CD4-positive, alpha-beta T cell treated with Interleukin-6 at 100 ng/mL for 8 hours (primary cell): ENCODE measurements at regions not wholly inside any gene's neighbourhood (a gene's known extent, or its start where the extent isn't known, plus 50 kb on each side); places are given as distances from the start of the nearest gene placed in this dataset.

Experiments
- DNase-seq: peaks from one replicate; pipeline ENCODE4 v3.0.0-alpha.2; 2020; ENCODE audit warnings: mixed read lengths, low spot score

DNA sequence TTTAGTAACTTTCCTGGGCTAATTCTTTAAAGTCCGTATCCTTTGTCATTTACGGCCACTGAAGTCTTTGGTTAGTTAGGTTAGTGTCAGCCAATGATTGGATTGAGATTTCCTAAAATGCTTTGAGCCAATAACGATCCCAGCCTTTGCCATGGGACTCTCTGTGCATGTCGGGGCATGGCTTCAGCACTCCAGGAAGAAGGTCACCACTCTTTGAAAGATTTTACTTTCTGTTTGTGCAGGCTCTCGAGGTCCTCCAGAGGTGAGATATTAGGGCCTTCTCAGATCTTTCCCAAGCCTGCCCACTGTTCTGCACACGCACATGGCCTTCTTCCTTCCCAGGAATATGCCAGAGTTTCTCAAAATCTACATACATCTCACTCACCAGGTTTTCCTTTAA lies 153.7 kb upstream of the ARGLU1 start:
- no peak for DNase-seq

DNA sequence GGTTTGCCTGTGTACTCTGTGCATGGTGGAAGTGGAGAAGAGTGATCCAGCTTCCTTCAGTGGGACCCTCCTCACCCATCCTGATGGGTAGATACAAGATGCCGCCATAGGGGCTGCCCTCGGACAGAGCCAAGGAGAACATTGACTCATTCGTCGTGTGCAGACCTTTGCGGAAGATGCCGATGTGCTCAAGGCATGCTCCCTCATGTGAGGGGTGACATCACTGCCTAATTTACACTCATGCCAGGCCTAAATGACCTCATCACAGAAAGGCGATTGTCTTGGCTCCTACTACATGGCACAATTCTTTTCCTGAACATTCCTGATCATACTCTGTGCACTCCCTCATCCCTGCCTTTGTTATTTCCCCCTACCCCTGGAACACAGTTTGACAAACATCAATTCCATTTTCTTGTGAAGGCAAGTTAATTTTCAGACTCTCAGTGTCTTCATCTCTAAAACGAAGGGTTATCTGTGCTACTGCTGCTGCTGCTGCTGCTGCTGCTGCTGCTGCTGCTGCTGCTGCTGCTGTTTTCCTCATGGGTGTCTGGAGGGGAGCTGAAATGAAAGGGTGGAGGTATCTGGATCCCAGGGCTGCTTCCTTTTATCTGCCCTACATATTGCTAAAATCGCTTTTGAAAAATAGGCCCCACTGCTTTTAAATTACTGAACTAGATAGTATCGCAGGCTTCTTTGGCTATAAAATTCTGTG lies 146.5 kb upstream of the ARGLU1 start:
- DNase-seq = no peak

DNA sequence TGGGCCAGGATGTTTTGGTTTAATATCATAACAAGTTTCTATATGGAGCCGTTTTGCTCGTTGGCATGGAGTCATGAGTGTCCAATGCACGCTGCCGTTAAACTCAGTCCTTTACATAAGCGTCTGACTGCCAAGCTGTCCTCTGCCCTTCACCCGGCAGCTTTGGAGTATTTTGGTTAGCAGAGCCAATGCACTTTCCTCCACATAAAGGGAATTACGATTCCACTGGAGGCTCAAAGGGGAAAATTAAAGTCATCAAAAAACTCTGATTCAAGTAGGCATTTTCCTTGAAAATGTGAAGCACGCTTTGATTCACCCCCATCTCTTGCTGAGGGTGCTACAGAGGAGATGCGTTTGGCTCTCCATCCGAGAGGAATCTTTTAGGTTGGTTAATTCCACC lies 144.4 kb upstream of the ARGLU1 start:
- DNase-seq = no peak

DNA sequence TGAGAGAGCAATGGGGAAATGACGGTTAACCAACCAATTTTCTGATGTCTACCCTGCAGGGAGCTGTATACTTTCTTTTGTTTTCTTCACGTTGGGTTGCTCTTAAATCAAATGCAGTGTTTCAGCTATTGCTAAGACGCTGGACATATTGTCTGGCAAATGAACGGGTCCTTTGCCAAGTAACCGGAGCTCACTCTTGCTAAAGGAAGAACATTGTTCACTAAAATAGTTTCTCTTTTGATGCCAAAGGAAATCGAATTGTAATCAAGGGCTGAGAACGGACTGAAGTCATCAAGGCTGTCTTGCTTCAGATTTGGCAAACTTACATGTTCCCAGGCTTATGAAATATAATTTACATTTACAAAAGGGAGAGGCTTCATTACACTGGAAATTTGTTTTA lies 142.3 kb upstream of the ARGLU1 start:
- DNase-seq = no peak

DNA sequence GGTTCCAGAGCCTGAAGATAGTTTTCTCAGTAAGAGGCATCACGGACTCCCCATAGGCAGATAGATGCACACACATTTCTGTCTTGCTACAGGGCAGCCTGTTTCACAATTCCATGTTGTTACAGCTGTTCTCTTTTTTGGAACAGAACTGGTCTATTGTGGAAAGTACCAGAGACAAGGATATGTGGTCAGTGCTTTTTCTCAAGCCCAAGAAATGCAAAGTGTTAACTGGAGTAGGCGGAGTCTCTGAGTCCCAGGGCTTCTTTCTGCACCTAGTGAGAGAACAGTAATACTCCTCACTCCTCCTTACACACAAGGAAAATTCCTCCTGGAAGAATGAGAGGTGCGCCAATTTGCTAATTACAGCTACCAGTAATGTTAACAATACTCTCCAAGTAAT lies 141.6 kb upstream of the ARGLU1 start:
- no peak for DNase-seq

DNA sequence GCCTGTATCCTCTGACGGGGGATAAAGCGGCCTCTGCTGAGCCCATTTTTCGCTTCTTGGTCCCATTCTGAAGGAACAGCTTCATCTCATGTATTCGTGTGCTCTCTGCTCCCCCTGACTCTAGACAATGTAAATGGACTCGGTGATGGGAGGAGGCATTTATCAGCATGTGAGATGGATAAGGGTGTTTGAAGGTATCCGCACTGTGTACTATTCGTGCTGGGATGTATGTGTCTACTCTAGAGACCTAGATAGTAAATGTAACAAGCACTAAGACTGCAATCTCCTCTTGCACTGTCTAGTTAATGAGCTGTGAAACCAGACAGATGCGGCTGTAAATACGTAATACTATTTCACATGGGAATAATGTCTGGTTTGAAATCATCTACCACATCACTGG lies 134.6 kb upstream of the ARGLU1 start:
- no peak for DNase-seq

DNA sequence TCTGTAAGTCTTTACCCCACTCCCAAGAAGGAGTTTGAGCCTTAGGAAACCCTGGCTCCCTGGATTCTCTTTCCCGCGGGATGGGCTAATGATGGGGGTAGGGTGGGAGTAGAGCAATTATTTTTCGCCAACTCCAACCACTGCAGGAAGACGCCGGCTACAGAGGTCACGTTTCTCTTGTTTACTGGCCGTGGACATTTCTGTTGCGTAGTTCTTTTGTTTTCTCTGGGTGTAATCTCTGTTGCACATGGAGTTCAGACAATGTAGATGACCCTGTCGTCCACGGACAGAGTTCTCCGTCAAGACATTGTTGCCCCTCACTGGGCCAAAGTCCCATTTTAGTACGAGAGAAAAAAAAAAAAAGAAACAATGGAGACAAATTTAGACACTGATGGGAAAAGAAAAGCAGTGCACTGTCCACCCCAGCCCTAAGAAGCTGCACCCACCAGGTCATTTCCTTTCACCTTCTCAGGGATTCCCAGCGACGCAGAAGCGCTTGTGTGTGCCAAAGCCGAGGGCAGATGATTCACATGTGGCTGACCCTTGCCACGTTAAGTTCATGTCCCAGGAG lies 133.9 kb upstream of the ARGLU1 start:
- no peak for DNase-seq

DNA sequence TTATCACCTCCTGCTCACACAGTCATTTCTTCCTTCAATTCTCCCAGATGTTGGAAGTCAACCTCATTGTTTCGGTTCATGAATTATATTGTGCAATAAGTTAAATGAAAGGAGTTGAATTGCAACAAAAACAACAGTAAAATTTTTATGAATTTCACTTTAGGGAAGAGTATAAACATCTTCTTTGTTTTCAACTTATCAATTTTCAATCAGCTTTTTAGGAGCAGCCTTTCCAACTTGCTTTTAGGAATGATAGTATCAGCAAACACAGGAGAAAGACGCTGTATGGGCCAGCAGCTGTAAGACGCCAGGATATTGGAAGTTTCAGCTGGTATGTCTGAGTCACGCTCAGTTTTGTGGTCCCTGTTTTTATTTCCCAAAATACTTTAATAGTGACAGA lies 132.5 kb upstream of the ARGLU1 start:
- DNase-seq = no peak

DNA sequence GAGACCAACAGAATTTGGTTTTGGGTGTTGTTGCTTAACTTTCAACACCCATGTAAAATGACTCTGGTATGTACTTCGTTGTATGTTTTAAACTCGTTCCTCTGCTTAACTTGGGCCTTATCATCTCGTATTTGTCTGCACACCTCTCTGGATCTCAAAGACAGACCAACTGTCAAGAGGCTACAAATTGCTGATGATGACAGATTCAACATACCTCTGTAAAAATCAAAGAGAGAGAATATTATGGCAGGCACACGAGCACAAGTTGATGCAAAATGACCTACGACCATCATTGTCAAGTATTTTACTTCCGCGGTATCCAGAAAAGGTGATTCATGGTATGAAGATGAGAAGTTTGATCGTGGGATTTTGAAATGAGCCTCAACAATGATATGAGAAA lies 132.1 kb upstream of the ARGLU1 start:
- DNase-seq = no peak

DNA sequence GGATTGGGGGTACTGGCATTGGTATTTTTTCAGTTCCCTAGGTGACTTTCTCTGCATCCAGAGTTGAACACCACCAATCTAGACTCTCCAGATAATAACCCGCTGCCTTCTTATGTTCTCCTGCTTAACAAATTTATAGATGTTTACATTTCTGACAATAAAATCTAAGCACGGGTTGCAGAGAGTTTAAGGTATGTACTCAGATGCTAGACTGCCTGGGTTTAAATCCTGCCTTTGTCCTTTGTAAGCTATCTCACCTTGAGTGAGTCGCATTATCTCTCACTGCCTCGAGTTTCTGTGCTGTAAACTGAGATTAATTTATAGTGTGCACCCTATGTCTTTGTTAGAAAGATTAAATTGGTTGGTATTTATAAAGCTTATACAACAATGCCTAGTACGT lies 131.4 kb upstream of the ARGLU1 start:
- no peak for DNase-seq

DNA sequence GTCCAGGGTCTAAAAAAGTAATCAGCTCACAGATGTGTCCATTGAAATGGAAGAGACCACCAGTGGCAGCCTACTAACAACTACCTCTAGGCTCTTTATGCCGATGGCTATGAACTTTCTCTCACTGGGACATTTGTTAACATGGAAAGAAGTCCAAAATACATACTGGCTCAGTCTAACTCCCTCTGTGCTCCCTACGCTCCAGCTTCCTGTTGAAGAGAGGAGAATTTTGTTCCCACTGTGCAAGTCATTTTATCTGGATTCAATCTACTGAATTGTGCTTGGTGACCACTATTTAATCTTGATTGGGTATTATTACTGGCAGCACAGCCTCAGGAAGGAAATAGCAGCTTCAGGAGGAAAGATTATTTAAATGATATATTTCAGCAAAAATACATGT lies 128.8 kb upstream of the ARGLU1 start:
- DNase-seq = no peak

DNA sequence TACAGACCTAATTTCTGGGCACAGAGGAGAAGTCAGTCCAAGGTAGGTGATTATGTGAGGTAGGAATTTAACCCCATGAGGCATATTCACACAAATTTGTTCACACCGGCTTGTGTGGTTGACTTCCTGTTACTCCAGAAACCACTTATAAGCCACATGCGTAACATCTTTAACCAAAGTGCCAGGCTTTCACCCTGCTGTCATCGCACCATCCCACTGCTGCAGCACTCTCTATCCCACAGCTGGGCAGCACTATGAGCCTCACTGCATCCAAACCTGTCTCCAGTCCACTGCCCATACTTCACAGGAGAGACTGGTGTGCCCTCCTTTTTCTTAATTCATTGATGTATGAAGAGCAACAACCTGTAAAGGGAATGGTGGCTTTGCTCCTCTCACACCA lies 128.2 kb upstream of the ARGLU1 start:
- no peak for DNase-seq

DNA sequence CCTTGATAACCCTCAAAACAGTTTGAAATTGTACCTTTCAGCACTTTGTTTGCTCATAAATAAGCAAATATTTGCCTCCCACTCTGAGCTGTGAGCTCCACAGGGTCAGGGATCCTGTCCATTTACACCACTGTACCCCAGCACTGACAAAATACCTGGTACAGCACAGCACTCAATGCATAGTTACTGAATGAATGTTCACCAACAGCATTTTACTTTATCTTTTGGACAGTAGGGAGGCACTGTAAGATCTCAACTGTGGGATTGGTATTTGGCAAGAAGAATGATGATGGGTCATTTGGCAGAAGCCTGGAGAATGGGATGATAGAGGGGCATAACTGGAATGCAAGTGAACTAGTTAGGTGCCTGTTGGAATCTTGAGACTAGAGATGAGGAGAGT lies 127.2 kb upstream of the ARGLU1 start:
- DNase-seq = no peak

DNA sequence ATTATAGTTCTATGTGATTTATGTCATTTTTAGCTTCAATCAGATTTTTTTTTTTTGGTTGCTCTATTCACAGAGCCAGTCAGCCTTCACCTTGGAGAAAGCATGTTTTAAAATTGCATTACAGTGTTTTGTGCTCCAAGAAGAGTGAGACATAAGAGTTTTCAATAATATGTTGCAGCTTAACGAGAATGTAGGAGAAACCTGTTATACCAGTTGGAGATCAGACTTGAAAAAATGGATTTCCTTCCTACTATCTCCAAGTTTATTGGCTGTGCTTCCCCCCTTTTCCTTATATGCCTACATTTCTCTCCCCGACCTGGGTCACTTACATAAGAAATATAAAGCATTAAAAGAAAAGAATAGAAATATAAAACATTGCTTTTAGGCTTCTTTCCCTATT lies 123.9 kb upstream of the ARGLU1 start:
- DNase-seq = no peak

DNA sequence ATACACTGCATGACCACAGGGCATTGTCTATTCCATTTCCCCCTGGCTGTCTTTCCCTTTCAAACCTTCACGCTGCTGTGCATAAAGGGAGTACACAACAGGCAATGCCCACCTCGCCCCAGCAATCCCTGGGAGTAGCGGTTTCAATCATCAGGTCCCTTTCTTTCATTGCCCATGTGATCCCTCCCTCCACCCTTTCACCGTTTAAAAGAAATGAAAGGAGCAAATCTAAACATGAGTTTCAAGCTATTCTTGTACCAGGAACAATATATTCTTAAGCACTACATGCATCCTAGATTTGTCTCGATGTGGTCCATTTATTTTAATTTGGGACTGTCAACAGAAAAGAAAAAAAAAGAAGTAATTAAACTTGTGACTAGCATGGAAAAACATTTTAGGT lies 123.4 kb upstream of the ARGLU1 start:
- no peak for DNase-seq

DNA sequence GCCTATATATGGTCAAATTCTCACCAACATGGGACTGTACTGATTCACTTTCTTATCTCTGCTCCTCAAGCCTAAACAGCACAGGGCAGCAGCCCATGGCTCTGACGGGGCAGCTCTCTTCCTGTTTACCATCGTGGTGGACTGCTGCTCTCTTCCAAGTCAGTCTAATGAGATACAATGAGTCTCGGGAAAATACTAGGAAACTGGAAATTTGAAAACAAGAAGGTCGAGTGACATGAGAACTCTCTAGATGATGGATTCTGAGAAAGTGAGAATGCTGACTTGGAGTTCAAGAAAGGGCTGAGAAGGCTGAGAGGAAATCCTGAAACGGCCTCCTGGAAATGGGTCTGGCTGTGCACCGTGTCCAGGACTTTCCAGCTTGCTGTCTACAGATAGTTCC lies 122.8 kb upstream of the ARGLU1 start:
- no peak for DNase-seq

DNA sequence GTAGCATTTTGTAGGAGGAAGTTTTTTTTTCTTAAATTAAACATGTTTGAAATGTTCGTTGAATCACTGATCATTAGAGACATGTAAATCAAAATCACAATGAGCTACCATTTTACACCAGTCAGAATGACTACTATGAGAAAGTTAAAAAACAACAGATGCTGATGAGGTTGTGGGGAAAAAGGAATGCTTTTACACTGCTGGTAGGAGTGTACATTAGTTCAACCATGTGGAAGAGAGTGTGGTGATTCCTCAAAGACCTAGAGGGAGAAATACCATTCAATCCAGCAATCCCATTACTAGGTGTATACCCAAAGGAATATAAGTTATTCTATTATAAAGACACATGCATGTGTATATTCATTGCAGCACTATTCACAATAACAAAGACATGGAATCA lies 122.0 kb upstream of the ARGLU1 start:
- DNase-seq = no peak

DNA sequence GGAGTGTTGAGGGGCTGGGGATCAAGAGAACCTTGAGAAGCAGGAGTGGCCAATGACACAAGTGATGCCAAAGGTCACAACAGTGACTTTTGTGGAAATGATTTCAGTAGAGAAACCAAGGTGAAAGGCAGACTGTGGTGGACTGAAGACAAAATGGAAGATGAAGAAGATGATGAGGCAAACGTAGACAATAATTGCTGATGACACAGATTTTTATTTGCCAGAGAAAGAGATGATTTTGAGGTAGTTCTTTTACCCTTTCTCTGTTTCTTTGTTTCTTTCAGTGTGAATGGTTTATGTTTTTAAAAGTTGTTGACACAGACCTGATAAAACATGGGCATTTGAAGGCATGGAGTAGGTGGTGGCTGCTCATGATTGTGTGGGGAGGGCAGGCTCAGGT lies 121.0 kb upstream of the ARGLU1 start:
- no peak for DNase-seq

DNA sequence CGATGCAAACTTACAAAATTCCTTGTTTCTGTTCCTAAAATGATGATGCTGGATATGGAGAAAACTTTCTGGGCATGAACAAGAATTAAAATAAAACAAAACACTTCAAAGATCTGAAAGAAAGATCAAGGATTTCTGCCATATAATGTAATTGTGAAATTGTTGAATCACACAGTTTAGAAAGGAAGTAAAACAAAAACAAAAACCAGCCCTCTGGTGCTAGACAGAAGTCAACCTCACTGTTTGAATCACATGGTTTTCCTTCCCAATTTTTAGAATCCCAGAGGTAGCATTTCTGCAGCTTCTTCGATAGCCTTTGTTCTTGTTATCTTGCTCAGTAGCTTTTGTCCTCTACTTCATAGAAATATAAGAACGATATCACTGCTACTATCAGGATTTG lies 118.2 kb upstream of the ARGLU1 start:
- DNase-seq = no peak

DNA sequence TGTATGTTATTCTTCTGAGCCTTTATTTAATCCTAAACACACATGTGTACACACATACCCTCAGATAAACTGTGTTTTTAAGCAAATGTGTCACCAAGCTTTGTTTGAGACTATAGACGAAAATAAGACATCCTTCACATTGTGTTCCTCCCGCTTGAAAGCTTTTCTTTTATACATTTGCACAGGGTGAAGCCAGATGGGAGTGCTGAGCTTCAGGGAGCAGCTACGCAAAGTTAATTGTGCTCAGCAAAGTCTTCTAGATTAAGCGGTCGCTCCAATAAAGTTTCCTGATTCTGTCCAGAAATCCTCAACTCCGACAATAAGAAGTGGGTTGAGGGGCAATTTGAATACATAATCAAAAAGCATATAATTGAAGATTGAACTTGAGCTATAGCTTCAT lies 117.2 kb upstream of the ARGLU1 start:
- DNase-seq = no peak

DNA sequence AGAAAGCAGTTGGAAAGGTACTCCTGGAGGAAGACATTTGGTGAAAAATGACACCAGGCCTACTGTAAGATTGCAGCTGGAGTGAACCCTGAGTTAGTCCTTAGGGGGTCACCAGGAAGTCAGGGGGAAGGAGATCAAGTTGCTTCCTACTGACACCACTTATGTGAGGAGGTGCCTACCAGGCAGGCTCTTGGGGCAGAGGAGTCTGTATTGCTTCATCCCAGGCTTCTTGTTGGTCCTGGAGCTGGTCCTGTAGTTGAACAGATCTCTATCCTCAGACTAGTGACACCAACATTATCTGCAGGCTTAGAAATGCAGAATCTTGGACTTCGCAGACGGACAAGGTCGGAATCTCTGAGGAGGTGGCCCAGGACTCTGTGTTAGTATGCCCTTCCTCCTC lies 116.0 kb upstream of the ARGLU1 start:
- DNase-seq = no peak

DNA sequence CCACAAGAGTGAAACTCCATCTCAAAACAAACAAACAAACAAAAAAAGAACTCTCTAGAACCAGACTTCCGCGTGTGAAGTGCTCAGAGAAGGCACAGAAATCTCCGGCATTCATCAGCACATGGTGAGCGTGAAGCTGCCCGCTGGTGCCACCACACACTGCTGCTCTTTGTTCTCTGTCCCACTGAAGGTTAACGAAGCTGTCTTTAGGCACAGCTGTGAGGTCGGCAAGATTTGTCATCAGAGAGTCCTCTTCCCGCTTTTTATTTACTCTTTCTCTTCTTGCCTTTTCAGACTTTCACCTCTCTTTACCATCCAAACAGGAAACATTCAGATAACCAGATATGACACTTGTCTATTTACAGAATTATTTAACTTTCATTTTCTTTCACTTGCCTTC lies 115.2 kb upstream of the ARGLU1 start:
- DNase-seq = no peak

DNA sequence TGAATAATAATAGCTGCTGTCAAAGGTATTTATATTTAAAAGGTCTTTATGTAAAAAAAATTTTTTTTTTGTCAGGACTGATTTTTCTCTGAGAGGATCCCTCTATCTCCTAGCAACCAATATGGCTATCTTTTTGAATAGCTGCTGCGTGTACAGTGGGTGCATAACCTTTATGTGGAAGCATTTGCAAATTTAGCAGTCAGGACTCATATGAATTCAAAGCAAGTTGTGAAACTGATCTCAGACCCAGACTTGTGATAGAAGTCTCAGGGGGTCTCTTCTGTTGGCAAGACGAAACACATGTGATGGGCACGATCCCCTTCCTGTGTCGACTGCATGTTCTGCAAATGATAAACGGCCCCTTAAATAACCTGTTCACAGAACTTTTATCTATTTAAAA lies 114.1 kb upstream of the ARGLU1 start:
- DNase-seq = no peak

DNA sequence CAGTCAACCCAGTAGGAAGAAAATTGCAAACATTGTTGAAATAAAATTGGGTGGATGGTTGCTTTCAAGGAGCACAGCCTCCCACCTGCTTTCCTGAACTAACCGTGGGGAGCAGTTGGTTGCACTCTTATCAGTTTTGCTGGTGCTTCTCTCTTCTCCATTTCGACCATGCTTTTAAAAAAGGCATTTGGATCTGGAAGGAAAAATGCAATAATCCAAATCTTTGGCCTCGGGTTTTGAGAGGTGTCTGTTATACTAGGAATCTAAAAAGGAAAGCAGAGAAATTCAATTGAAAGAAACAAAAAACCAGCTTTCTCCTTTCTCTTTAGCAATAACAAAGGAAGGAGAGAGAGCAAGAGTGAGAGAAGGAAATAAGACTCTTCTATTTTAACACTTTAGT lies 113.6 kb upstream of the ARGLU1 start:
- no peak for DNase-seq
